B cell (primary cell): ENCODE measurements at regions not wholly inside any gene's neighbourhood (a gene's known extent, or its start where the extent isn't known, plus 50 kb on each side); places are given as distances from the start of the nearest gene placed in this dataset.

Experiments used
- ATAC-seq: fragments of 200-7000 bp; cut with Tn5 transposase; one replicate; pipeline ENCODE4 v1.10.0; 2021; ENCODE audit warnings: low read depth, mild to moderate bottlenecking, moderate number of reproducible peaks, moderate library complexity
- CTCF ChIA-PET: fragments of 350-600 bp; sonication (Branson Sonifier 250); formaldehyde crosslinking; loops from one replicate; lab custom pipeline; 2021; ENCODE audit warnings: antibody characterized with exemption, inconsistent platforms; lab: Charles Lee
- POLR2A ChIA-PET: fragments of 350-600 bp; sonication (Branson Sonifier 250); formaldehyde crosslinking; loops from one replicate; lab custom pipeline; 2021; ENCODE audit warnings: antibody characterized with exemption; lab: Charles Lee
- DNase-seq: peaks from one replicate; pipeline ENCODE4 v3.0.0; 2013
- H2AFZ ChIP-seq: 2 replicates; pipeline ENCODE4 v1.6.1; 2012; ENCODE audit warnings: mild to moderate bottlenecking, low read depth, low read length; ENCODE audit not compliant: insufficient read depth, poor library complexity, severe bottlenecking
- H3K27ac ChIP-seq, 2 donors: 1 replicate in 1 of 2; 2 replicates in 1 of 2; pipeline ENCODE4 v1.5.1; 2012 to 2013; ENCODE audit warnings: low read length in 2 of 2, mild to moderate bottlenecking in 2 of 2, moderate library complexity in 1 of 2
- H3K27me3 ChIP-seq, 4 experiments: fragments of 200-600 bp in 1 of 4; sonication (generic) in 1 of 4; replicated peaks in 1 of 4; 1 replicate in 2 of 4; 2 replicates in 2 of 4; pipeline versions ENCODE4 v1.6.1 to v1.7.0; 2013 to 2016; ENCODE audit warnings: low read length in 3 of 4, mild to moderate bottlenecking in 2 of 4, mixed read lengths in 1 of 4, moderate library complexity in 1 of 4; ENCODE audit not compliant: insufficient read depth in 4 of 4, control insufficient read depth in 3 of 4; ENCODE audit errors: control extremely low read depth in 1 of 4
- H3K36me3 ChIP-seq, 2 experiments: replicated peaks in 1 of 2; 1 replicate in 1 of 2; 2 replicates in 1 of 2; pipeline versions ENCODE4 v1.6.1 to v1.7.1; 2013; ENCODE audit warnings: low read length in 1 of 2; ENCODE audit not compliant: insufficient read depth in 2 of 2, control insufficient read depth in 1 of 2; ENCODE audit errors: control extremely low read depth in 1 of 2, extremely low read depth in 1 of 2
- H3K4me1 ChIP-seq, 2 donors: fragments of 200-600 bp in 1 of 2; sonication (generic) in 1 of 2; 1 replicate in 1 of 2; 2 replicates in 1 of 2; pipeline versions ENCODE4 v1.5.1 to v1.6.1; 2013 to 2017; ENCODE audit warnings: low read length in 2 of 2; ENCODE audit not compliant: control insufficient read depth in 2 of 2, insufficient read depth in 2 of 2
- H3K4me2 ChIP-seq: replicated peaks from 2 replicates; pipeline ENCODE3; 2012; ENCODE audit warnings: mild to moderate bottlenecking, low read depth, low read length; ENCODE audit not compliant: poor library complexity, severe bottlenecking
- H3K4me3 ChIP-seq, 5 experiments: fragments of 200-600 bp in 1 of 5; sonication (generic) in 1 of 5; 1 replicate in 3 of 5; 2 replicates in 2 of 5; pipeline versions ENCODE4 v1.5.1 to v1.7.0; 2011 to 2016; ENCODE audit warnings: low read length in 4 of 5, mild to moderate bottlenecking in 4 of 5, low read depth in 2 of 5, control low read depth in 1 of 5, moderate library complexity in 1 of 5; ENCODE audit not compliant: insufficient read depth in 1 of 5; ENCODE audit errors: control extremely low read depth in 1 of 5, extremely low read depth in 1 of 5
- H3K79me2 ChIP-seq: fragments of 200-600 bp; sonication (generic); one replicate; pipeline ENCODE4 v1.6.0; 2016; ENCODE audit warnings: low read length; ENCODE audit not compliant: control insufficient read depth, insufficient read depth
- H3K9ac ChIP-seq: fragments of 200-600 bp; sonication (generic); 2 replicates; pipeline ENCODE4 v1.6.1; 2017; ENCODE audit warnings: mild to moderate bottlenecking, low read length, moderate library complexity
- H3K9me3 ChIP-seq, 3 donors: one replicate each; pipeline versions ENCODE4 v1.6.1 to v1.7.1; 2013; ENCODE audit warnings: low read length in 2 of 3; ENCODE audit not compliant: control insufficient read depth in 2 of 3, insufficient read depth in 1 of 3; ENCODE audit errors: control extremely low read depth in 1 of 3
- H4K20me1 ChIP-seq: 2 replicates; pipeline ENCODE4 v1.6.0; 2012; ENCODE audit warnings: mild to moderate bottlenecking, low read length; ENCODE audit not compliant: insufficient read depth, control insufficient read depth, poor library complexity, severe bottlenecking
- H3K27ac Mint-ChIP-seq: one replicate; pipeline ENCODE4 v1.8.0; 2021; ENCODE audit warnings: mixed read lengths
- H3K27me3 Mint-ChIP-seq: one replicate; pipeline ENCODE4 v1.8.0; 2021; ENCODE audit warnings: mixed read lengths
- H3K4me1 Mint-ChIP-seq: one replicate; pipeline ENCODE4 v1.8.0; 2021; ENCODE audit warnings: mixed read lengths
- H3K4me3 Mint-ChIP-seq: one replicate; pipeline ENCODE4 v1.8.0; 2021; ENCODE audit warnings: mixed read lengths
- H3K9me3 Mint-ChIP-seq: one replicate; pipeline ENCODE4 v1.8.0; 2022; ENCODE audit warnings: mixed read lengths; ENCODE audit not compliant: insufficient read depth
- CTCF ChIP-seq: fragments of 200-600 bp; IDR thresholded peaks from one replicate; pipeline ENCODE4 v1.8.0; 2022; ENCODE audit warnings: antibody characterized with exemption, mild to moderate bottlenecking
- EZH2 ChIP-seq: IDR thresholded peaks from 2 replicates; pipeline ENCODE4 v1.6.1; 2012; ENCODE audit warnings: borderline replicate concordance, low read depth, mild to moderate bottlenecking, moderate library complexity, low read length; ENCODE audit not compliant: insufficient read depth, poor library complexity, severe bottlenecking
- WGBS: methylation state at CpG from one replicate; pipeline ENCODE4 v1.1.5; 2013; ENCODE audit warnings: missing lambda C conversion rate; ENCODE audit not compliant: insufficient coverage; 5-methylcytosine and 5-hydroxymethylcytosine counted together
- intact Hi-C: fragments of 100-400 bp; cut with micrococcal nuclease; formaldehyde crosslinking; loops from one replicate; pipeline ENCODE4 v1.10.0; 2022

GRCh38 chr6:1200409-1201101, 111.3 kb upstream of the FOXQ1 start:
- no peak for TF ChIP-seq CTCF
- TF ChIP-seq EZH2, result no peak
- Histone ChIP-seq H3K36me3 (no peaks in the 10 kb centered on the region), H3K4me1 (no peaks in the 10 kb centered on the region), H3K79me2 (no peaks in the 10 kb centered on the region), H2AFZ (no peak overlapping the region), H4K20me1 (no peaks in the 10 kb centered on the region), H3K27me3 (no peaks in the 10 kb centered on the region), H3K4me2 (no peak overlapping the region), H3K27ac (no peak overlapping the region), H3K9me3 (no peaks in the 10 kb centered on the region), H3K9ac (no peak overlapping the region), H3K4me3 (no peak overlapping the region)
- no peak for ATAC-seq
- H3K27ac Mint-ChIP-seq, result no peak overlapping the region
- intact Hi-C loops, result no loop called here
- DNase-seq, result no peak
- no peak overlapping the region for H3K4me3 Mint-ChIP-seq
- ChIA-PET CTCF (no interaction called here), POLR2A (no interaction called here)
- H3K4me1 Mint-ChIP-seq, result no peaks in the 10 kb centered on the region
- peaks cover 4% of the 10 kb centered on the region for H3K27me3 Mint-ChIP-seq
- no peaks in the 10 kb centered on the region for H3K9me3 Mint-ChIP-seq
- WGBS, result 90% methylated on average over 11 of the region's 15 CpGs

GRCh38 chr6:1200081-1200408, 111.9 kb upstream of the FOXQ1 start:
- Histone ChIP-seq H2AFZ (no peak overlapping the region), H3K4me1 (no peaks in the 10 kb centered on the region), H3K4me3 (no peak overlapping the region), H3K9me3 (no peaks in the 10 kb centered on the region), H4K20me1 (no peaks in the 10 kb centered on the region), H3K27me3 (no peaks in the 10 kb centered on the region), H3K36me3 (no peaks in the 10 kb centered on the region), H3K27ac (no peak overlapping the region), H3K9ac (no peak overlapping the region), H3K79me2 (no peaks in the 10 kb centered on the region), H3K4me2 (no peak overlapping the region)
- DNase-seq (no peak), ATAC-seq (no peak)
- H3K4me3 Mint-ChIP-seq, result no peak overlapping the region
- H3K27ac Mint-ChIP-seq, result no peak overlapping the region
- TF ChIP-seq EZH2, result no peak
- no peak for TF ChIP-seq CTCF
- H3K4me1 Mint-ChIP-seq, result no peaks in the 10 kb centered on the region
- POLR2A ChIA-PET, result no interaction called here
- intact Hi-C loops, result no loop called here
- peaks cover 4% of the 10 kb centered on the region for H3K27me3 Mint-ChIP-seq
- 100% methylated on average over 1 of the region's 2 CpGs for WGBS
- H3K9me3 Mint-ChIP-seq, result no peaks in the 10 kb centered on the region
- CTCF ChIA-PET, result no interaction called here
